GM10266 (cell line): ENCODE measurements at regions not wholly inside any gene's neighbourhood (a gene's known extent, or its start where the extent isn't known, plus 50 kb on each side); places are given as distances from the start of the nearest gene placed in this dataset.
"Not testable (repeated sequence)": the region's sequence is repeated elsewhere in the genome, so short reads cannot be mapped to it uniquely, and the experiment has no call there.

Experiments
- DNase-seq: peaks from one replicate; pipeline ENCODE4 v3.0.0; 2012; ENCODE audit errors: extremely low spot score
- CTCF ChIP-seq: IDR thresholded peaks from 2 replicates; pipeline ENCODE4 v1.5.1; 2012; ENCODE audit warnings: mild to moderate bottlenecking, low read depth; ENCODE audit not compliant: control insufficient read depth, insufficient read depth; ENCODE audit errors: missing control alignments

- TF ChIP-seq CTCF: no peak
- no peak for DNase-seq
These were observed 60.8 kb upstream of the CT45A1 start for GRCh38 chrX:135652602-135653001.

GRCh38 chrX:135657952-135658654, 55.3 kb upstream of the CT45A1 start:
- DNase-seq: not testable (repeated sequence)
